GM12872 (cell line): ENCODE measurements at regions not wholly inside any gene's neighbourhood (a gene's known extent, or its start where the extent isn't known, plus 50 kb on each side); places are given as distances from the start of the nearest gene placed in this dataset.

Experiments
- CTCF ChIP-seq: IDR thresholded peaks from 3 replicates; pipeline ENCODE4 v1.5.1; 2011; ENCODE audit warnings: low read depth, mild to moderate bottlenecking, low read length, moderate library complexity; ENCODE audit not compliant: insufficient read depth

GRCh38 chr3:147963711-147964110 is 554.5 kb downstream of the ZIC1 start:
- TF ChIP-seq CTCF, result no peak

- no peak for TF ChIP-seq CTCF
Observed at GRCh38 chr3:147975165-147975564, 566.0 kb downstream of the ZIC1 start.

- no peak for TF ChIP-seq CTCF
Observed at GRCh38 chr3:147977001-147977400, 567.8 kb downstream of the ZIC1 start.

- no peak for TF ChIP-seq CTCF
Observed at GRCh38 chr3:147987549-147987948, 578.4 kb downstream of the ZIC1 start.

GRCh38 chr3:147989344-147989743 is 580.2 kb downstream of the ZIC1 start:
- no peak for TF ChIP-seq CTCF

- no peak for TF ChIP-seq CTCF
Observed at GRCh38 chr3:148002705-148003205, 593.6 kb downstream of the ZIC1 start.

GRCh38 chr3:148004331-148004730 is 595.2 kb downstream of the ZIC1 start:
- TF ChIP-seq CTCF, result no peak

GRCh38 chr3:148005456-148005855 is 596.3 kb downstream of the ZIC1 start:
- TF ChIP-seq CTCF, result no peak
